Gastroesophageal sphincter (tissue), 4 donors: ENCODE measurements at regions not wholly inside any gene's neighbourhood (a gene's known extent, or its start where the extent isn't known, plus 50 kb on each side); places are given as distances from the start of the nearest gene placed in this dataset.

Experiments
- ATAC-seq: fragments of 150-250 bp; one replicate; pipeline ENCODE4 v1.9.1; 2016; ENCODE audit warnings: mild to moderate bottlenecking, moderate library complexity
- H3K27ac ChIP-seq, 4 donors: fragments of 200-600 bp; sonication (generic) in 3 of 4; 1 replicate in 3 of 4; 2 replicates in 1 of 4; pipeline ENCODE4 v1.5.1; 2016 to 2019
- H3K27me3 ChIP-seq: fragments of 200-600 bp; sonication (generic); one replicate; pipeline ENCODE4 v1.5.1; 2019
- H3K36me3 ChIP-seq, 2 donors: fragments of 200-600 bp; sonication (generic); one replicate each; pipeline ENCODE4 v1.5.1; 2019; ENCODE audit warnings: control low read depth in 1 of 2
- H3K4me1 ChIP-seq, 3 donors: fragments of 200-600 bp; sonication (generic); 1 replicate in 2 of 3; 2 replicates in 1 of 3; pipeline ENCODE4 v1.5.1; 2016 to 2019; ENCODE audit warnings: control low read depth in 2 of 3
- H3K4me3 ChIP-seq, 2 donors: fragments of 200-600 bp; sonication (generic); one replicate each; pipeline ENCODE4 v1.5.1; 2019; ENCODE audit warnings: mild to moderate bottlenecking in 1 of 2, moderate library complexity in 1 of 2
- H3K9me3 ChIP-seq, 3 donors: fragments of 200-600 bp; sonication (generic); one replicate each; pipeline ENCODE4 v1.5.1; 2017 to 2019; ENCODE audit warnings: control low read depth in 2 of 3
- CTCF ChIP-seq, 4 experiments: fragments of 200-600 bp in 2 of 4; fragments of 450-650 bp in 2 of 4; sonication (generic) in 1 of 4; IDR thresholded peaks; one replicate each; pipeline ENCODE4 v1.5.1; 2017 to 2019; ENCODE audit warnings: antibody characterized with exemption in 4 of 4, mild to moderate bottlenecking in 2 of 4, moderate library complexity in 2 of 4
- EP300 ChIP-seq: sonication (generic); formaldehyde crosslinking; IDR thresholded peaks from one replicate; pipeline ENCODE4 v1.6.1; 2017; ENCODE audit warnings: antibody characterized with exemption, mild to moderate bottlenecking
- POLR2A ChIP-seq, 2 donors: fragments of 450-650 bp; IDR thresholded peaks; one replicate each; pipeline ENCODE4 v1.6.1; 2017; ENCODE audit warnings: antibody characterized with exemption in 2 of 2, mild to moderate bottlenecking in 2 of 2, moderate library complexity in 1 of 2
- POLR2AphosphoS5 ChIP-seq: sonication (generic); formaldehyde crosslinking; IDR thresholded peaks from one replicate; pipeline ENCODE4 v1.6.1; 2017; ENCODE audit warnings: antibody characterized with exemption
- WGBS, 2 donors: methylation state at CpG; one replicate each; pipeline ENCODE4 v1.1.5; 2018; ENCODE audit warnings: low coverage in 1 of 2; 5-methylcytosine and 5-hydroxymethylcytosine counted together

GRCh38 chr20:60363698-60364097 lies 405.5 kb downstream of the CDH26 start:
- Histone ChIP-seq H3K36me3 (no peaks in the 10 kb centered on the region), H3K4me1 (no peaks in the 10 kb centered on the region), H3K9me3 (peaks cover 0 to 2% (median 0%) of the 10 kb centered on the region in 3 donors), H3K27ac (no peak overlapping the region), H3K4me3 (no peak overlapping the region), H3K27me3 (peaks cover 8% of the 10 kb centered on the region)
- 67 to 68% methylated on average over 6 to 7 of the region's 12 CpGs for WGBS, 2 donors
- TF ChIP-seq EP300 = no peak
- no peak for ATAC-seq

- Histone ChIP-seq H3K9me3 (peaks cover 0 to 8% (median 0%) of the 10 kb centered on the region in 3 donors), H3K27ac (no peak overlapping the region), H3K4me3 (no peak overlapping the region), H3K36me3 (no peaks in the 10 kb centered on the region), H3K27me3 (peaks cover 12% of the 10 kb centered on the region), H3K4me1 (no peaks in the 10 kb centered on the region)
- TF ChIP-seq POLR2A (IDR thresholded peaks at IDR 0.05) (no peak), POLR2AphosphoS5 (no peak)
- WGBS, 2 donors = 40 to 58% methylated on average over 4 to 8 of the region's 8 CpGs
- no peak for ATAC-seq
Observed at GRCh38 chr20:60365064-60365666, 406.9 kb downstream of the CDH26 start.

DNA sequence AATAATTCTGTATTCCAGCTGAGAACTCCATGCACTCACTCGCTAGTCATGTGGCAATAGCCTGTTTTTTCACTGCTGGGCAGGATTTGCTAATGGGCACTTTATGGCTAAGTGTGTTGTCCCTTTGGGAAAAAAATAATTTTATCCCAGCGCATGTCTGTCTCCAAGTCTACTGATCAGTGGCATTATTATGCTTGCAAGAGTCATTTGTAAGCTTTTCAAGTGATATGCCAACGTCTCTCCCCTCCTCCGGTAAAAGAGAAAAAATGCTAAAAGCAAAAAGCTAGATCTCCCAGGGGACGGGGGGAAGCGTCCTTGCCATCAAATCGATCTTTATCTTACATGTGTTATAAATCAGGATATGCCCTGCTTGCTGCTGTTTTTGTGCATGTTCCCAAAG lies 407.7 kb downstream of the CDH26 start:
- no peaks in the 10 kb centered on the region for H3K36me3 ChIP-seq
- peaks cover 0 to 8% (median 0%) of the 10 kb centered on the region in 3 donors for H3K9me3 ChIP-seq
- TF ChIP-seq POLR2A (IDR thresholded peaks at IDR 0.05) (no peak), EP300 (no peak), CTCF (IDR thresholded peaks at IDR 0.05) (no peak), POLR2AphosphoS5 (no peak)
- no peak overlapping the region for H3K4me3 ChIP-seq
- H3K27me3 ChIP-seq = peaks cover 12% of the 10 kb centered on the region
- no peak overlapping the region for H3K27ac ChIP-seq
- no peak for ATAC-seq
- 51 to 65% methylated on average over 7 of the region's 7 CpGs for WGBS, 2 donors
- H3K4me1 ChIP-seq = no peaks in the 10 kb centered on the region

DNA sequence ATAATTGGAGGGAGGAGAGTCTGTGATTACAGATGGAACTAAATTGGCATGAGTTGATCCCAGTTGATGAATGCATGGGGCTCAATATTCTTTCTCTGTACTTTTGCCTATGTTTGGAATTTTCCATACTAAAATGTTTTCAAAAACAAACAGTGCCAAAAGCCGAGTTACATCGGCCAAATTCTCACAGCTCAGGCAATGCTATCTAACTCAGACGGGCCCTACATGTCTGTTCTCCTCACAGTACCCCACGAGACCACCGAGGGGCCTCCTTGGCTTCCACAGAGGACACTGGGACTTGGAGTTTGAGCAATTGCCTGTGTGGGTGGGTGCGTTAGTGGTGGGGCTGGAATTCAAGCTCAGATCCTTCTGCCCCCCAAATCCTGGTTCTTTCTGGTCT lies 413.2 kb downstream of the CDH26 start:
- Histone ChIP-seq H3K9me3 (peaks cover 0 to 8% (median 0%) of the 10 kb centered on the region in 3 donors), H3K27ac (no peak overlapping the region), H3K27me3 (peaks cover 8% of the 10 kb centered on the region), H3K36me3 (no peaks in the 10 kb centered on the region), H3K4me3 (no peak overlapping the region), H3K4me1 (no peaks in the 10 kb centered on the region)
- no peak for ATAC-seq
- TF ChIP-seq POLR2A (IDR thresholded peaks at IDR 0.05) = no peak
- no peak for TF ChIP-seq EP300
- no peak for TF ChIP-seq POLR2AphosphoS5
- TF ChIP-seq CTCF (IDR thresholded peaks at IDR 0.05) = no peak
- 34 to 46% methylated on average over 2 to 5 of the region's 6 CpGs for WGBS, 2 donors

- WGBS, 2 donors = 70 to 84% methylated on average over 1 of the region's 1 CpG
- no peak for TF ChIP-seq EP300
- Histone ChIP-seq H3K4me1 (no peaks in the 10 kb centered on the region), H3K27me3 (peaks cover 8% of the 10 kb centered on the region), H3K36me3 (no peaks in the 10 kb centered on the region), H3K9me3 (peaks cover 0 to 8% (median 0%) of the 10 kb centered on the region in 3 donors), H3K4me3 (no peak overlapping the region), H3K27ac (no peak overlapping the region)
- ATAC-seq = no peak
Observed at GRCh38 chr20:60372275-60372674, 414.1 kb downstream of the CDH26 start.

DNA sequence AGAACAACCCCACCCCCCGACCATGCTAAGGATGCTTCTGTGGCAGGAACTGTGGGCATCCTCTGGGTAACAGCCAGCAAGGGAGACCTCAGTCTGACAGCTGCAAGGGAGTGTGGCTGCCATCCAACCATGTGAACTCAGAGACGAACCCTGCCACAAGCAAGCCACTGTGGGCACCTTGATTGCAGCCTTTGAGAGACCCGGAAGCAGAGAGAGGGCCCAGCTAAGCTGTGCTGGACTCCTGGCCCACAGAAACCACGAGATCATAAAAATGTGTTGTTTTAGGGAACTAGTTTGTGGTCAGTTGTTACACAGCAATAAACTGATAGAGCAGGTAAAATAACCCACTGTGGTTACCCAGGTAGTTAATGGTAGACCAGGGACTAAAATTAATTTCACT lies 414.6 kb downstream of the CDH26 start:
- no peak for ATAC-seq
- peaks cover 8% of the 10 kb centered on the region for H3K27me3 ChIP-seq
- no peak overlapping the region for H3K27ac ChIP-seq
- 30 to 77% methylated on average over 1 to 2 of the region's 4 CpGs for WGBS, 2 donors
- no peak for TF ChIP-seq POLR2A (IDR thresholded peaks at IDR 0.05)
- peaks cover 0 to 8% (median 0%) of the 10 kb centered on the region in 3 donors for H3K9me3 ChIP-seq
- H3K4me3 ChIP-seq = no peak overlapping the region
- no peaks in the 10 kb centered on the region for H3K4me1 ChIP-seq
- no peaks in the 10 kb centered on the region for H3K36me3 ChIP-seq

DNA sequence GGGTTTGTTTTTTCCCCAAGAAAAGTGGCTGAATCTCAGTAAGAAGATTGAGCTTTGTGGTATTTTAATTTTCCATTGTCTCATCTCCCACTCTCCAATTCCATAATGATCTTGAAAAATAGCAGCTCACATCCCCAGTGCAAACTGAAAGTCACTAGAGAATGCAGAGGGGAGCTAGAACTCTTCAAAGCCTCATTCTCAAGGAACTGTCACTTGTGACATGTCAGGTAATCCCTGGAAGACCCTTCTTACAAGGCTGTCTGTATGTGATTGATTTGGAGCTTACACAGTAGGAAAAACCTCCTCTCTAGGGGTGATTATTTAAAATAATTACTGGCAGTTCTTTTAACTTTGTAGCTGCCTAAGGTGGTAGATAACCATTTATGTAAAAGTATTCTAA lies 420.4 kb downstream of the CDH26 start:
- H3K27ac ChIP-seq = no peak overlapping the region
- H3K4me1 ChIP-seq = no peaks in the 10 kb centered on the region
- peaks cover 0 to 10% (median 0%) of the 10 kb centered on the region in 3 donors for H3K9me3 ChIP-seq
- ATAC-seq = no peak
- H3K4me3 ChIP-seq = no peak overlapping the region
- TF ChIP-seq CTCF (IDR thresholded peaks at IDR 0.05) = no peak
- TF ChIP-seq POLR2A (IDR thresholded peaks at IDR 0.05) = no peak
- no peak for TF ChIP-seq EP300
- no peak for TF ChIP-seq POLR2AphosphoS5
- H3K27me3 ChIP-seq = no peaks in the 10 kb centered on the region
- no peaks in the 10 kb centered on the region for H3K36me3 ChIP-seq
